Breast epithelium (tissue), 3 donors: ENCODE measurements at regions not wholly inside any gene's neighbourhood (a gene's known extent, or its start where the extent isn't known, plus 50 kb on each side); places are given as distances from the start of the nearest gene placed in this dataset.

Experiments
- POLR2A ChIP-seq: fragments of 450-650 bp; IDR thresholded peaks from one replicate; pipeline ENCODE4 v1.6.1; 2016; ENCODE audit warnings: antibody characterized with exemption, mild to moderate bottlenecking, moderate library complexity
- TF ChIP-seq, protein P1 (sequence below), 3 donors: fragments of 450-650 bp; IDR thresholded peaks; one replicate each; pipeline ENCODE4 v1.5.1; 2016 to 2017; ENCODE audit warnings: antibody characterized with exemption in 3 of 3, mild to moderate bottlenecking in 3 of 3, moderate library complexity in 3 of 3

DNA sequence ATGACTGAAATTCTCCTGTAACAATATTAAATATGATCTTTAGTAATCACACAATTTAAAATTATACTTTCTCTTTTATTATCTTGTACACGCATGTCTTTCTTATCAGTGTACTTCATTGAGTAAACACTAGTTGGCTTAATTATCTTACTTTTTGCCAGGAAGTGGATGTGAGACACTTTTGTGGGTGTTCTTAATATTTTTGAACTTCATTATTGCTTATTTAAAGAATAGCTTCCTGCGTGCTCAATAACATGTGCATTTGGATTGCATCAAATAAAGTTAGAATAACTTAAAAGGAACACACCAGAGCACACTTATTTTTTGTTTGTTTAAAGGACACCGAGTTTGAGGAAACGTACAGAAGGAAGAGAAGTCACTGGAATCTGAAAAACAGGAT, 128.5 kb upstream of the VEGFC start:
- TF ChIP-seq, protein P1, sequence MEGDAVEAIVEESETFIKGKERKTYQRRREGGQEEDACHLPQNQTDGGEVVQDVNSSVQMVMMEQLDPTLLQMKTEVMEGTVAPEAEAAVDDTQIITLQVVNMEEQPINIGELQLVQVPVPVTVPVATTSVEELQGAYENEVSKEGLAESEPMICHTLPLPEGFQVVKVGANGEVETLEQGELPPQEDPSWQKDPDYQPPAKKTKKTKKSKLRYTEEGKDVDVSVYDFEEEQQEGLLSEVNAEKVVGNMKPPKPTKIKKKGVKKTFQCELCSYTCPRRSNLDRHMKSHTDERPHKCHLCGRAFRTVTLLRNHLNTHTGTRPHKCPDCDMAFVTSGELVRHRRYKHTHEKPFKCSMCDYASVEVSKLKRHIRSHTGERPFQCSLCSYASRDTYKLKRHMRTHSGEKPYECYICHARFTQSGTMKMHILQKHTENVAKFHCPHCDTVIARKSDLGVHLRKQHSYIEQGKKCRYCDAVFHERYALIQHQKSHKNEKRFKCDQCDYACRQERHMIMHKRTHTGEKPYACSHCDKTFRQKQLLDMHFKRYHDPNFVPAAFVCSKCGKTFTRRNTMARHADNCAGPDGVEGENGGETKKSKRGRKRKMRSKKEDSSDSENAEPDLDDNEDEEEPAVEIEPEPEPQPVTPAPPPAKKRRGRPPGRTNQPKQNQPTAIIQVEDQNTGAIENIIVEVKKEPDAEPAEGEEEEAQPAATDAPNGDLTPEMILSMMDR (IDR thresholded peaks at IDR 0.05): no peak
- no peak for TF ChIP-seq POLR2A
